ENCODE measurements at regions not wholly inside any gene's neighbourhood (a gene's known extent, or its start where the extent isn't known, plus 50 kb on each side); places are given as distances from the start of the nearest gene placed in this dataset.

DNA sequence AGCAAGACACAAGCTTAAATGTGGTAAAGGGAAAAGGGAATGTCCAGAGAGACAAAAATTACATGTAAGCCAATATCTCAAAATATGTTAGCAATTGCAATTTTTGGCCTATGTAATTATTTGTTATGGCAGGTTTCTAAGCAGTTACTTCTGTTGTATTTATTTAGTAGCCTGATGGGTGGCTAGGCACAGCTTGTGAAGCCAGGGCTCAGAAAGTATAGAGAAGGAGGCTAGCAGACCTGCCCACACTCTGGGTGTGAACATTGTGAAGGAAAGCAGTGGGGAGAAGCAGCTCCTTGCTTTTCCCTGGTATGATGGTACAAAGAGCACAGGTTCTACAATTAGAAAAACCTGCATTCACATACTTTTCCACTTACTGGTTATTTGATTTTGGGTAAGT, 196.5 kb upstream of the PGR start:
- no peak overlapping the region for H3K4me3 ChIP-seq (ENCODE audit: extremely low read depth in 1 of 4, insufficient read depth in 2 of 4, low read depth in 3 of 4, low read length in 4 of 4)
- H3K79me2 ChIP-seq (ENCODE audit: control insufficient read depth in 1 of 2, insufficient read depth in 2 of 2, low read length in 2 of 2): no peaks in the 10 kb centered on the region
- H4K91ac ChIP-seq (replicated peaks; ENCODE audit: insufficient read length, low read length): no peak overlapping the region
- no peak overlapping the region for H3K56ac ChIP-seq (replicated peaks; ENCODE audit: insufficient read length, low read depth, low read length)
- no peak overlapping the region for H2BK15ac ChIP-seq (ENCODE audit: low read length)
- H3K14ac ChIP-seq (ENCODE audit: insufficient read length): no peak overlapping the region
- H4K8ac ChIP-seq (ENCODE audit: extremely low read depth, insufficient read depth, low read length): no peak overlapping the region
- H2AK5ac ChIP-seq (ENCODE audit: low read depth, low read length): no peak overlapping the region
- ChIA-PET CTCF (ENCODE audit: partially characterized antibody) (interaction anchor here (0.9 to 1.5 kb wide), 3 partner anchors 14 to 346 kb away, joined by 3 to 5 read pairs (median 3); no protein-coding TSS in a partner anchor), POLR2A (ENCODE audit: partially characterized antibody) (no interaction called here)
- H3K18ac ChIP-seq (ENCODE audit: extremely low read depth, low read length): no peak overlapping the region
- H4K5ac ChIP-seq (ENCODE audit: insufficient read length, low read depth, low read length): no peak overlapping the region
- H3K79me1 ChIP-seq (ENCODE audit: low read depth, low read length): no peaks in the 10 kb centered on the region
- no peaks in the 10 kb centered on the region for H3K4me1 ChIP-seq (replicated peaks in 1 of 4; ENCODE audit: control insufficient read depth in 3 of 4, insufficient read depth in 4 of 4, low read length in 3 of 4)
- no peaks in the 10 kb centered on the region for H3K23me2 ChIP-seq (ENCODE audit: low read depth, low read length)
- FAIRE-seq (no peak), DNase-seq (ENCODE audit: low read depth in 1 of 2, low spot score in 2 of 2) (no peak)
- H2BK20ac ChIP-seq (ENCODE audit: low read length): no peak overlapping the region
- no peak overlapping the region for H3K23ac ChIP-seq (ENCODE audit: insufficient read length)
- no peak overlapping the region for H2AFZ ChIP-seq (ENCODE audit: low read length)
- H2BK12ac ChIP-seq (ENCODE audit: low read depth, low read length): no peak overlapping the region
- no peak overlapping the region for H3K27ac ChIP-seq (ENCODE audit: low read depth, low read length)
- H4K20me1 ChIP-seq (replicated peaks in 1 of 2; ENCODE audit: control insufficient read depth in 1 of 2, insufficient read depth in 2 of 2, low read length in 2 of 2): no peaks in the 10 kb centered on the region
- no peak for TF ChIP-seq HDAC6 (IDR thresholded peaks at IDR 0.05; ENCODE audit: low read depth, low read length)
- no peak for TF ChIP-seq RFX5 (IDR thresholded peaks at IDR 0.05; ENCODE audit: borderline replicate concordance, low read depth, low read length)
- no peak overlapping the region for H2BK5ac ChIP-seq (ENCODE audit: low read depth, low read length)
- H2BK120ac ChIP-seq (replicated peaks; ENCODE audit: low read depth, low read length): no peak overlapping the region
- no peaks in the 10 kb centered on the region for H3K36me3 ChIP-seq (ENCODE audit: control insufficient read depth in 2 of 4, insufficient read depth in 4 of 4, low read length in 3 of 4)
- H3K4ac ChIP-seq (replicated peaks; ENCODE audit: insufficient read length, low read depth, low read length): no peak overlapping the region
- H3K27me3 ChIP-seq (replicated peaks in 1 of 4; ENCODE audit: control insufficient read depth in 3 of 4, extremely low read depth in 1 of 4, insufficient read depth in 3 of 4, low read length in 3 of 4): no peaks in the 10 kb centered on the region
- no peak overlapping the region for H3K4me2 ChIP-seq (ENCODE audit: insufficient read depth in 1 of 2, low read depth in 2 of 2, low read length in 2 of 2)
- no peaks in the 10 kb centered on the region for H3K9me3 ChIP-seq (ENCODE audit: insufficient read depth in 2 of 2, low read depth in 1 of 2, low read length in 1 of 2)
- no peak overlapping the region for H3K9ac ChIP-seq (replicated peaks in 1 of 4; ENCODE audit: extremely low read depth in 1 of 4, low read depth in 3 of 4, low read length in 3 of 4)
